ENCODE measurements at regions not wholly inside any gene's neighbourhood (a gene's known extent, or its start where the extent isn't known, plus 50 kb on each side); places are given as distances from the start of the nearest gene placed in this dataset.

- TF ChIP-seq EZH2phosphoT487 (IDR thresholded peaks at IDR 0.05; ENCODE audit: borderline replicate concordance, low read length) (no peak), CTCF (IDR thresholded peaks at IDR 0.05; ENCODE audit: low read depth, low read length, poor library complexity, severe bottlenecking) (no peak)
These were observed 787.3 kb downstream of the KCNT2 start for GRCh38 chr1:195820925-195821324.
